ENCODE measurements at regions not wholly inside any gene's neighbourhood (a gene's known extent, or its start where the extent isn't known, plus 50 kb on each side); places are given as distances from the start of the nearest gene placed in this dataset.
"Not testable (repeated sequence)": the region's sequence is repeated elsewhere in the genome, so short reads cannot be mapped to it uniquely, and the experiment has no call there.

DNA sequence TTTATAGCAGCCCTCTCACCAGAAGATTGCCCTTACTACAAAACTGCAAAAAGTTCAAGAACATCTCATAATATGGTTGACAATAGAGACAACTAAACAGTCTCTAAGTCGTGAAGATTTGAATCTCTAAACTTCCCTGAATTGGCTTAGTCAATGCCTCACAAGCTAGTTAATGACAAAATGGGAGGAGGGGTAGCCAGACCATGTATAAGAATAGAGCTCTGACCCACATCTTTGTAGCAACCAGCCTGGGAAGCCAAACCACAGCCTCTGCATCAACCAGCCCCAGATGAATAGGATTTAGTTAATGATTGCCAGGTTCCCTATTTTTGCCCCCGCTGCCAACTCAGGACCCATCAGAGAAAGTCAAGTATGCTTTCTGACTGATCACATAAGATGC is 1265.9 kb upstream of the PCDH10 start:
- not testable (repeated sequence) for H3K27ac Mint-ChIP-seq, H3K4me3 Mint-ChIP-seq

DNA sequence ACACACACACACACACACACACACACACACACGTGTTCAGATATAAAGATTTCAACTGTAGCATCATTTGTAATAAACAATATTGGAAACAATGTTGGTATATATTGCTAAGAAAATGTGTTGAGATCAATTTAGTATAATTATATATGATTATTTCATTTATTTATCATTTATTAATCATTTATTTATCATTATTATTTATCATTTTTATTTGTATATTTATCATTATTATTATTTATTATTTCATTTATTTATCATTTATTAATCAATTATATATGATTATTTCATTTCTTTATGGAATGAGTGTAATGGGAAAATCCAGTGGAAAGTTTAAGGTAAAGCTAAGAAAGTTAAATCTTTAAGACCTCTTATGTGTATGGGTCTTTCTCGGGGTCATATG is 1223.4 kb upstream of the PCDH10 start:
- H3K4me1 Mint-ChIP-seq; H3K27ac Mint-ChIP-seq; H3K27me3 Mint-ChIP-seq; H3K9me3 Mint-ChIP-seq; ATAC-seq (replicated peaks); DNase-seq; H3K4me3 Mint-ChIP-seq; H3K36me3 Mint-ChIP-seq: not testable (repeated sequence)

More for the DNA sequence above, 1265.9 kb upstream of the PCDH10 start:
- not testable (repeated sequence) for H3K9me3 Mint-ChIP-seq; H3K27me3 Mint-ChIP-seq; ATAC-seq (replicated peaks); DNase-seq; H3K36me3 Mint-ChIP-seq; H3K4me1 Mint-ChIP-seq

DNA sequence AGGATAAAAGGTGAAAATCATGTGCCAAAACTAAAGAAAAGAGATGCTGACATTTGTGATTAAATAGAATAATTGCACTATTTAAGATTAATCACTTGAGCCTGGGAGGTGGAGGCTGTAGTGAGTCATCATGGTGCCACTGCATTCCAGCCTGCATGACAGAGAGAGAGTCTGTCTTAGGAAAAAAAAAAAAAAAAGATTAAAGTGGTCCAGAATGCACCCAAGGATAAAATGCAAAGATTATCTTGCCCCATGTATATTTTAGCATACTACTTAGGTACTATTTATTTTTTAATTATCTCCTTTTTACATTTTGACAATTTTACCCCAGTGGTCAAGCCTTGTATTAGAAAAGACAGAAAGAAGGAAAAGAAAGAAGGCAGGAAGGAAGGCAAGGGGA is 1181.4 kb upstream of the PCDH10 start:
- H3K27ac Mint-ChIP-seq; H3K4me3 Mint-ChIP-seq; ATAC-seq (replicated peaks); H3K9me3 Mint-ChIP-seq; H3K27me3 Mint-ChIP-seq; H3K4me1 Mint-ChIP-seq; DNase-seq; H3K36me3 Mint-ChIP-seq: not testable (repeated sequence)

GRCh38 chr4:131974730-131975129 is 1174.4 kb upstream of the PCDH10 start:
- Mint-ChIP-seq H3K27ac (no peak overlapping the region), H3K36me3 (peaks cover 6 to 8% of the 10 kb centered on the region in 2 donors), H3K4me1 (no peaks in the 10 kb centered on the region), H3K27me3 (no peaks in the 10 kb centered on the region), H3K9me3 (peaks cover 12 to 14% of the 10 kb centered on the region in 2 donors), H3K4me3 (peak overlapping the region; percentile 66 to 82)
- DNase-seq (no peak), ATAC-seq (replicated peaks) (peak; percentile 33 to 53)

DNA sequence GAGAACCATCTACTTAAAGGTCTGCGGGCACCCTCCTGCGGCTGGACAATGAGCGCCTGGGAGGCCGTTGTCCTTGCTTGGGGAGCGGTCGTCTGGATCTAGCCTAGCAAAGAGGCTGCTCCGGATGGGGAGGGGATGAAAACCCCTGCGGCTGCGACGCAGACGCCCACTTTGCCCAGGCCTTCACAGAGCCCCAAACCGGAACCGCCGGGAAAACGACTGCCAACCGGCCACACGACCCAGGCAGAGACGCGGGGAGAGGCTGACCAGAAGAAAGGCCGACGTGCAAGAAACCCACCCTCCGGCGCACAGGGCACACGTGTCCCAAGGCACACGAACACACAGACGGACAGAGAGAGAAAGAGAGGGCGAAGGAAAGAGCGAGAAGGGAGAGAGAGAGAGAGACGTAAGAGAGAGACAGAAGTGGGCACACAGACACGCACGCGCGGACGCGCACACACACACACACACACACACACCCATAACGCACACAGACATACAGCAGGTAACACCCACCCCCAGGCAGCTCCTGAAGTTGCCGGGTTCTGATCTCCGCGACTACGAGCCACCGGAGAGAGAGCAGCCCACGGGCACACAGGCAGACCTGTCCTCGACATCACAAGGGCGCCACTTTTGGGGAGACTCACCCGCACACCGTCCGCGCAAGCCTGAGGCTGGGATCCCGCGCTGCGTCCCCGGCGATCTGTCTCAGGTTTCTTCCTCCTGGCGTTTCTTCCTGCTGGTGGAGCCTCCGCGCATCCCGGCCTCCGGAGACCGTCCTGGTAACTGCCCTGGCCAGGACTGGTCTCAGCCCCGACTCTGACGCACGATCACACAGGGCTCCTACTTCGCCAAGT is 1173.6 kb upstream of the PCDH10 start:
- not testable (repeated sequence) for DNase-seq; H3K27me3 Mint-ChIP-seq; H3K4me1 Mint-ChIP-seq; H3K36me3 Mint-ChIP-seq; ATAC-seq (replicated peaks)
- Mint-ChIP-seq H3K4me3 (peak overlapping the region; percentile 66 to 82), H3K27ac (peak overlapping the region; percentile 60), H3K9me3 (peaks cover 13 to 14% of the 10 kb centered on the region in 2 donors)

- H3K27me3 Mint-ChIP-seq; H3K4me1 Mint-ChIP-seq; H3K36me3 Mint-ChIP-seq; H3K27ac Mint-ChIP-seq; DNase-seq; ATAC-seq (replicated peaks): not testable (repeated sequence)
- Mint-ChIP-seq H3K9me3 (peaks cover 16 to 20% of the 10 kb centered on the region in 2 donors), H3K4me3 (peak overlapping the region; percentile 66 to 82)
Observed at GRCh38 chr4:131976133-131977002, 1172.7 kb upstream of the PCDH10 start.

DNA sequence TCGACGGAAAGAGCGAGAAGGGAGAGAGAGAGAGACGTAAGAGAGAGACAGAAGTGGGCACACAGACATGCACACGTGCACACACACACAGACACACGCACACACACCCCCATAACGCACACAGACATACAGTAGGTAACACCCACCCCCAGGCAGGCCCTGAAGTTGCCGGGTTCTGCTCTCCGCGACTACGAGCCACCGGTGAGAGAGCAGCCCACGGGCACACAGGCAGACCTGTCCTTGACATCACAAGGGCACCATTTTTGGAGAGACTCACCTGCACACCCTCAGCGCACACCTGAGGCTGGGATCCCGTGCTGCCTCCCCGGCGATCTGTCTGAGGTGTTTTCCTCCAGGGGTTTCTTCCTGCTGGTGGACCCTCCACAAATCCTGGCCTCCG is 1171.0 kb upstream of the PCDH10 start:
- Mint-ChIP-seq H3K4me1 (no peaks in the 10 kb centered on the region), H3K27me3 (no peaks in the 10 kb centered on the region), H3K27ac (no peak overlapping the region), H3K9me3 (peaks cover 16 to 20% of the 10 kb centered on the region in 2 donors), H3K36me3 (peaks cover 6 to 8% of the 10 kb centered on the region in 2 donors), H3K4me3 (no peak overlapping the region)
- no peak for ATAC-seq (replicated peaks)
- DNase-seq, result no peak

GRCh38 chr4:131989576-131989975 is 1159.5 kb upstream of the PCDH10 start:
- no peak overlapping the region for H3K4me3 Mint-ChIP-seq
- ATAC-seq (replicated peaks) (no peak), DNase-seq (no peak)
- H3K9me3 Mint-ChIP-seq, result peaks cover 2 to 4% of the 10 kb centered on the region in 2 donors
- no peaks in the 10 kb centered on the region for H3K4me1 Mint-ChIP-seq
- H3K27ac Mint-ChIP-seq, result no peak overlapping the region
- no peaks in the 10 kb centered on the region for H3K36me3 Mint-ChIP-seq
- no peaks in the 10 kb centered on the region for H3K27me3 Mint-ChIP-seq

DNA sequence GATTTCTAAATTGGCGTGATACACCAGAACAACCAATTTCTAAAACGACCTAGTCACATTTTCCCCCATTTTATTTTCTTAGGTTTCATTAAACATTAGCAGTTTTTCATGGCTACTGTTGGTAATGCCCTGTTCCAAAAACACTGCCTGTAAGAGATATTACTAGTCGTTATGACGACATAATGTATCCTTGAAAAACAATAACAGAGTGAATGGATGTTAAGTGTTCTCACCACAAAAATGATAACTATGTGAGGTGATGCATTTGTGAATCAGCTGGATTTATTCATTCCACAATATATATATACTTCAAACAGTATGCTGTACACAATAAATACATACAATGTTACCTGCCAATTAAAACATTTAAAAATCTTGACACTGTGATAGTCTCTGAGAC is 1147.6 kb upstream of the PCDH10 start:
- Mint-ChIP-seq H3K27ac (no peak overlapping the region), H3K9me3 (peaks cover 0 to 2% of the 10 kb centered on the region in 2 donors), H3K4me3 (no peak overlapping the region), H3K27me3 (no peaks in the 10 kb centered on the region), H3K4me1 (no peaks in the 10 kb centered on the region), H3K36me3 (no peaks in the 10 kb centered on the region)
- ATAC-seq (replicated peaks) (no peak), DNase-seq (no peak)

GRCh38 chr4:132003593-132003992 is 1145.5 kb upstream of the PCDH10 start:
- DNase-seq, result no peak
- Mint-ChIP-seq H3K4me3 (no peak overlapping the region), H3K4me1 (no peaks in the 10 kb centered on the region), H3K9me3 (peaks cover 0 to 2% of the 10 kb centered on the region in 2 donors), H3K27ac (no peak overlapping the region), H3K27me3 (no peaks in the 10 kb centered on the region), H3K36me3 (no peaks in the 10 kb centered on the region)
- no peak for ATAC-seq (replicated peaks)

DNA sequence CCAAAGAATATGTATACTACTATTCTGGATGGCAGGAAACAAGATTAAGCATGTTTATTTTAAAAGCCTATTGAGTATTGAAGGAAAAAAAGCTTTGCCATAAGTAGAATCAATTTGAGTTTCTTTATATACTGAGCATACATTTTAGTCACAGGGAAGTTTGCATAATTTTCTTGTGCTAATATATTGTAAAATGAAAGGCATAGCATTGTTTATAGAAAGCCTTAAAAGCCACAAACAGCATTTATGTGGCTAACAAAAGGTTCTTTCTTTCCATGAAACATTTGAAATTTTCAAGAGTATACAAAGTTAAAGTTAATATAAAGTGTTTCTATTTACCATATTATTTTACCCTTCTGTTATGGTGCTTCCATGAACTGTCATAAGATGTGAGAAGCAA is 1133.8 kb upstream of the PCDH10 start:
- H3K9me3 Mint-ChIP-seq, result no peaks in the 10 kb centered on the region
- DNase-seq (no peak), ATAC-seq (replicated peaks) (no peak)
- no peak overlapping the region for H3K4me3 Mint-ChIP-seq
- H3K27ac Mint-ChIP-seq, result no peak overlapping the region
- no peaks in the 10 kb centered on the region for H3K36me3 Mint-ChIP-seq
- H3K4me1 Mint-ChIP-seq, result no peaks in the 10 kb centered on the region
- H3K27me3 Mint-ChIP-seq, result no peaks in the 10 kb centered on the region

- Mint-ChIP-seq H3K27ac (no peak overlapping the region), H3K4me1 (no peaks in the 10 kb centered on the region), H3K36me3 (no peaks in the 10 kb centered on the region)
Observed at GRCh38 chr4:132016703-132017350, 1132.3 kb upstream of the PCDH10 start.

DNA sequence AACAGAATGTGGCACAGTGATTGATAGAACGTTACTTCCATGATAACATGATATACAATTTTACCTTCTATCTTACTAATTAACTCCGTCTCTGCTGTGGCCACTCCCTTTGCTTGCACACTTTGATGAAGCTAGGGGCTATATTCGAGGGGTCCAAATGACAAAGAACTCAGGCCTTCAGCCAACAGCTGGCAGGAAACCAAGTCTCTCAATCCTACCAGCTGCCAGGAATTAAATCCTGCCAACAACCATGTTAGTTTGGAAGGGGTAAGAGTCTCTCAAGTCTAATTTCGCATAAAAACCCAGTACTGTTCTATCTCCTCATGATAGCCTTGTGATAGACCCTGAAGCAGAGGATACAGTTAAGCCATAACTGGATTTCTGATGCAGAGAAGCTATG is 1122.9 kb upstream of the PCDH10 start:
- Mint-ChIP-seq H3K36me3 (no peaks in the 10 kb centered on the region), H3K4me3 (no peak overlapping the region), H3K9me3 (no peaks in the 10 kb centered on the region), H3K27me3 (no peaks in the 10 kb centered on the region), H3K4me1 (no peaks in the 10 kb centered on the region), H3K27ac (no peak overlapping the region)
- ATAC-seq (replicated peaks) (no peak), DNase-seq (no peak)

More at GRCh38 chr4:132016703-132017350, 1132.3 kb upstream of the PCDH10 start:
- no peak for DNase-seq
- no peaks in the 10 kb centered on the region for H3K27me3 Mint-ChIP-seq
- no peak for ATAC-seq (replicated peaks)
- no peak overlapping the region for H3K4me3 Mint-ChIP-seq
- no peaks in the 10 kb centered on the region for H3K9me3 Mint-ChIP-seq

DNA sequence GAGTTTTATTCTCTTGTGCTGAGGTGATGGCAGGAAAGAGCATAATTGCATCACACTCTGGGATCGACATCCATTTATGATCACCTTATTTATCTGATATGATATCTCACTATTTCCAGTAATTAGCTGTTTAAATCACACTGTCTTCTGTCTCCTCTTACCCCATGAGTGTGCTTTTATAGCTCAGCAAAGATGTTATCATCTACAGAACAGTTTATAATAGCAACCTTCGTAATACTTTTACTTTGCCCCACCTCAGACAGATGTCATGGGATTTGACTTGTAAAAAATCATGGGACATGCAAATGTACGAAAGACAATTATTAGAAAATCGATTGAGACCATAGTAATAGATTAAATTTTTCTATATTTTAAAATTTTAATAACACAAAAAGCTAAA is 1122.3 kb upstream of the PCDH10 start:
- H3K36me3 Mint-ChIP-seq, result no peaks in the 10 kb centered on the region
- ATAC-seq (replicated peaks) (no peak), DNase-seq (no peak)
- H3K4me1 Mint-ChIP-seq, result no peaks in the 10 kb centered on the region
- no peaks in the 10 kb centered on the region for H3K9me3 Mint-ChIP-seq
- H3K27ac Mint-ChIP-seq, result no peak overlapping the region
- H3K27me3 Mint-ChIP-seq, result no peaks in the 10 kb centered on the region
- H3K4me3 Mint-ChIP-seq, result no peak overlapping the region

Data from stimulated activated naive B cell treated with anti-CD40 and anti-IgM and Interleukin-4, amounts not matched to agents 10 μg/mL and 1 μg/mL and 100 μg/mL, for 72 hours (primary cell).